ENCODE measurements at regions not wholly inside any gene's neighbourhood (a gene's known extent, or its start where the extent isn't known, plus 50 kb on each side); places are given as distances from the start of the nearest gene placed in this dataset.
A peak's percentile ranks its signal among the peaks of the same experiment; 100 is the strongest.

DNA sequence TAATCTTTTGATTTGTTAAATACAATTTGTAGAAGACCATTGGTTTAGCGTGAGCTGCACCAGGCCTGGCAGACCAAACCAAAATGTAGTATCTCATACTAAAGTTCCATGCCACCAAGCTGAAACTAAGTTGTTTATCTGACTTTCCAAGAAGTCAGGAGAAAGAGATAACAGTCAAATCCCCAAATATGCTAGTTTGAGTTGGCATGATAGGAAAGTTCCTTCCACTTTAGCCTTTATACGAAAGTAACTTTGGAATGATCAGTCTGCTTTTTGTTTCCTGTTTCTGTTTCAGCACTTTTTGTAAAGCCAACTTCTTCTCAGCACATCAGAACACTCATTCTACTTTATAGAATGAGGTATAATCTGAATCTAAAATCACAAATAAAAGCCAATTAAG, 449.2 kb downstream of the GRXCR1 start (continued):
- TF ChIP-seq, protein P1, sequence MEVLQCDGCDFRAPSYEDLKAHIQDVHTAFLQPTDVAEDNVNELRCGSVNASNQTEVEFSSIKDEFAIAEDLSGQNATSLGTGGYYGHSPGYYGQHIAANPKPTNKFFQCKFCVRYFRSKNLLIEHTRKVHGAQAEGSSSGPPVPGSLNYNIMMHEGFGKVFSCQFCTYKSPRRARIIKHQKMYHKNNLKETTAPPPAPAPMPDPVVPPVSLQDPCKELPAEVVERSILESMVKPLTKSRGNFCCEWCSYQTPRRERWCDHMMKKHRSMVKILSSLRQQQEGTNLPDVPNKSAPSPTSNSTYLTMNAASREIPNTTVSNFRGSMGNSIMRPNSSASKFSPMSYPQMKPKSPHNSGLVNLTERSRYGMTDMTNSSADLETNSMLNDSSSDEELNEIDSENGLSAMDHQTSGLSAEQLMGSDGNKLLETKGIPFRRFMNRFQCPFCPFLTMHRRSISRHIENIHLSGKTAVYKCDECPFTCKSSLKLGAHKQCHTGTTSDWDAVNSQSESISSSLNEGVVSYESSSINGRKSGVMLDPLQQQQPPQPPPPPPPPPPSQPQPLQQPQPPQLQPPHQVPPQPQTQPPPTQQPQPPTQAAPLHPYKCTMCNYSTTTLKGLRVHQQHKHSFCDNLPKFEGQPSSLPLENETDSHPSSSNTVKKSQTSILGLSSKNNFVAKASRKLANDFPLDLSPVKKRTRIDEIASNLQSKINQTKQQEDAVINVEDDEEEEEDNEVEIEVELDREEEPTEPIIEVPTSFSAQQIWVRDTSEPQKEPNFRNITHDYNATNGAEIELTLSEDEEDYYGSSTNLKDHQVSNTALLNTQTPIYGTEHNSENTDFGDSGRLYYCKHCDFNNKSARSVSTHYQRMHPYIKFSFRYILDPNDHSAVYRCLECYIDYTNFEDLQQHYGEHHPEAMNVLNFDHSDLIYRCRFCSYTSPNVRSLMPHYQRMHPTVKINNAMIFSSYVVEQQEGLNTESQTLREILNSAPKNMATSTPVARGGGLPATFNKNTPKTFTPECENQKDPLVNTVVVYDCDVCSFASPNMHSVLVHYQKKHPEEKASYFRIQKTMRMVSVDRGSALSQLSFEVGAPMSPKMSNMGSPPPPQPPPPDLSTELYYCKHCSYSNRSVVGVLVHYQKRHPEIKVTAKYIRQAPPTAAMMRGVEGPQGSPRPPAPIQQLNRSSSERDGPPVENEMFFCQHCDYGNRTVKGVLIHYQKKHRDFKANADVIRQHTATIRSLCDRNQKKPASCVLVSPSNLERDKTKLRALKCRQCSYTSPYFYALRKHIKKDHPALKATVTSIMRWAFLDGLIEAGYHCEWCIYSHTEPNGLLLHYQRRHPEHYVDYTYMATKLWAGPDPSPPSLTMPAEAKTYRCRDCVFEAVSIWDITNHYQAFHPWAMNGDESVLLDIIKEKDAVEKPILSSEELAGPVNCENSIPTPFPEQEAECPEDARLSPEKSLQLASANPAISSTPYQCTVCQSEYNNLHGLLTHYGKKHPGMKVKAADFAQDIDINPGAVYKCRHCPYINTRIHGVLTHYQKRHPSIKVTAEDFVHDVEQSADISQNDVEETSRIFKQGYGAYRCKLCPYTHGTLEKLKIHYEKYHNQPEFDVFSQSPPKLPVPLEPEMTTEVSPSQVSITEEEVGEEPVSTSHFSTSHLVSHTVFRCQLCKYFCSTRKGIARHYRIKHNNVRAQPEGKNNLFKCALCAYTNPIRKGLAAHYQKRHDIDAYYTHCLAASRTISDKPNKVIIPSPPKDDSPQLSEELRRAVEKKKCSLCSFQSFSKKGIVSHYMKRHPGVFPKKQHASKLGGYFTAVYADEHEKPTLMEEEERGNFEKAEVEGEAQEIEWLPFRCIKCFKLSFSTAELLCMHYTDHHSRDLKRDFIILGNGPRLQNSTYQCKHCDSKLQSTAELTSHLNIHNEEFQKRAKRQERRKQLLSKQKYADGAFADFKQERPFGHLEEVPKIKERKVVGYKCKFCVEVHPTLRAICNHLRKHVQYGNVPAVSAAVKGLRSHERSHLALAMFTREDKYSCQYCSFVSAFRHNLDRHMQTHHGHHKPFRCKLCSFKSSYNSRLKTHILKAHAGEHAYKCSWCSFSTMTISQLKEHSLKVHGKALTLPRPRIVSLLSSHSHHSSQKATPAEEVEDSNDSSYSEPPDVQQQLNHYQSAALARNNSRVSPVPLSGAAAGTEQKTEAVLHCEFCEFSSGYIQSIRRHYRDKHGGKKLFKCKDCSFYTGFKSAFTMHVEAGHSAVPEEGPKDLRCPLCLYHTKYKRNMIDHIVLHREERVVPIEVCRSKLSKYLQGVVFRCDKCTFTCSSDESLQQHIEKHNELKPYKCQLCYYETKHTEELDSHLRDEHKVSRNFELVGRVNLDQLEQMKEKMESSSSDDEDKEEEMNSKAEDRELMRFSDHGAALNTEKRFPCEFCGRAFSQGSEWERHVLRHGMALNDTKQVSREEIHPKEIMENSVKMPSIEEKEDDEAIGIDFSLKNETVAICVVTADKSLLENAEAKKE (CRISPR knock-in tag; IDR thresholded peaks at IDR 0.05), result no peak
- TF ChIP-seq POLR2AphosphoS5 (IDR thresholded peaks at IDR 0.05; ENCODE audit: low read depth) (no peak), JUNB (IDR thresholded peaks at IDR 0.05; ENCODE audit: unreplicated experiment) (no peak), CREB1 (CRISPR knock-in tag; IDR thresholded peaks at IDR 0.05; ENCODE audit: low read depth) (no peak)
- TF ChIP-seq, protein P2, sequence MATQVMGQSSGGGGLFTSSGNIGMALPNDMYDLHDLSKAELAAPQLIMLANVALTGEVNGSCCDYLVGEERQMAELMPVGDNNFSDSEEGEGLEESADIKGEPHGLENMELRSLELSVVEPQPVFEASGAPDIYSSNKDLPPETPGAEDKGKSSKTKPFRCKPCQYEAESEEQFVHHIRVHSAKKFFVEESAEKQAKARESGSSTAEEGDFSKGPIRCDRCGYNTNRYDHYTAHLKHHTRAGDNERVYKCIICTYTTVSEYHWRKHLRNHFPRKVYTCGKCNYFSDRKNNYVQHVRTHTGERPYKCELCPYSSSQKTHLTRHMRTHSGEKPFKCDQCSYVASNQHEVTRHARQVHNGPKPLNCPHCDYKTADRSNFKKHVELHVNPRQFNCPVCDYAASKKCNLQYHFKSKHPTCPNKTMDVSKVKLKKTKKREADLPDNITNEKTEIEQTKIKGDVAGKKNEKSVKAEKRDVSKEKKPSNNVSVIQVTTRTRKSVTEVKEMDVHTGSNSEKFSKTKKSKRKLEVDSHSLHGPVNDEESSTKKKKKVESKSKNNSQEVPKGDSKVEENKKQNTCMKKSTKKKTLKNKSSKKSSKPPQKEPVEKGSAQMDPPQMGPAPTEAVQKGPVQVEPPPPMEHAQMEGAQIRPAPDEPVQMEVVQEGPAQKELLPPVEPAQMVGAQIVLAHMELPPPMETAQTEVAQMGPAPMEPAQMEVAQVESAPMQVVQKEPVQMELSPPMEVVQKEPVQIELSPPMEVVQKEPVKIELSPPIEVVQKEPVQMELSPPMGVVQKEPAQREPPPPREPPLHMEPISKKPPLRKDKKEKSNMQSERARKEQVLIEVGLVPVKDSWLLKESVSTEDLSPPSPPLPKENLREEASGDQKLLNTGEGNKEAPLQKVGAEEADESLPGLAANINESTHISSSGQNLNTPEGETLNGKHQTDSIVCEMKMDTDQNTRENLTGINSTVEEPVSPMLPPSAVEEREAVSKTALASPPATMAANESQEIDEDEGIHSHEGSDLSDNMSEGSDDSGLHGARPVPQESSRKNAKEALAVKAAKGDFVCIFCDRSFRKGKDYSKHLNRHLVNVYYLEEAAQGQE (IDR thresholded peaks at IDR 0.05; ENCODE audit: unreplicated experiment), result no peak

DNA sequence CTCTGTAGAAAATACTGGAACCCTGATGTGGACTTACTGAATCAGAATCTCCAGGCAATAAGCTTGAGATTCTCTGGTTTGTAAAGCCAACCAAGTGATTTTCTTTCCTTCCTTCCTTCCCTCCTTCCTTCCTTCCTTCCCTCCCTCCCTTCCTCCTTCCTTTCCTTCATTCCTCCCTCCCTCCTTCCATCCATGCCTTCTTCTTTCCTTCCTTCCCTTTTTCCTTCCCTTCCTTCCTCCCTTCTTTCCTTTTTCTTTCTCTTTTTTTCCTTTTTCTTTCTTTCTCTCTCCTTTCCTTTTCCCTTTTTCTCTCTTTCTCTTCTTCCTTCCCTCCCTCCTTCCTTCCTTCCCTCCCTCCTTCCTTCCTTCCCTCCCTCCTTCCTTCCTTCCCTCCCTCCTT, 450.8 kb downstream of the GRXCR1 start:
- H3K4me3 ChIP-seq, result no peak overlapping the region
- Mint-ChIP-seq H3K27ac (no peak overlapping the region), H3K27me3 (ENCODE audit: insufficient read depth, low read depth, poor library complexity) (no peaks in the 10 kb centered on the region), H3K9me3 (peaks cover 2% of the 10 kb centered on the region; the same call in 1 of the 3 replicates), H3K4me1 (peaks cover 3% of the 10 kb centered on the region; the same call in 2 of the 3 replicates), H3K4me3 (no peak overlapping the region), H3K36me3 (ENCODE audit: low read depth) (no peaks in the 10 kb centered on the region; the same call in 2 of the 3 replicates)
- H2AFZ ChIP-seq, result peak overlapping the region; percentile 64; the same call in 1 of the 2 replicates
- no peak overlapping the region for H3K4me2 ChIP-seq
- H3K9me2 ChIP-seq (ENCODE audit: insufficient read depth), result peaks cover 4% of the 10 kb centered on the region; the same call in 1 of the 2 replicates
- no peak for ATAC-seq
- H3K79me2 ChIP-seq (replicated peaks; ENCODE audit: insufficient read depth), result no peaks in the 10 kb centered on the region
- H3K27ac ChIP-seq (ENCODE audit: low read depth), result no peak overlapping the region
- no peaks in the 10 kb centered on the region for H3K4me1 ChIP-seq (ENCODE audit: insufficient read depth)
- no peaks in the 10 kb centered on the region for H3K27me3 ChIP-seq (ENCODE audit: insufficient read depth)
- H3K36me3 ChIP-seq (ENCODE audit: insufficient read depth), result no peaks in the 10 kb centered on the region
- DNase-seq (ENCODE audit: low spot score), result no peak
- H3F3A ChIP-seq (replicated peaks; ENCODE audit: low read depth), result no peaks in the 10 kb centered on the region
- H4K20me1 ChIP-seq (replicated peaks; ENCODE audit: insufficient read depth), result no peaks in the 10 kb centered on the region
- TF ChIP-seq ZNF331 (CRISPR knock-in tag; IDR thresholded peaks at IDR 0.05; ENCODE audit: low read depth) (no peak), STAT1 (IDR thresholded peaks at IDR 0.05; ENCODE audit: unreplicated experiment) (no peak), EZH2phosphoT487 (IDR thresholded peaks at IDR 0.05; ENCODE audit: unreplicated experiment) (no peak), NANOG (IDR thresholded peaks at IDR 0.05; ENCODE audit: borderline replicate concordance) (no peak), POLR2AphosphoS5 (IDR thresholded peaks at IDR 0.05; ENCODE audit: low read depth) (no peak), ZNF114 (CRISPR knock-in tag; IDR thresholded peaks at IDR 0.05) (no peak), CREB1 (CRISPR knock-in tag; IDR thresholded peaks at IDR 0.05; ENCODE audit: low read depth) (no peak)
- TF ChIP-seq, protein P3, sequence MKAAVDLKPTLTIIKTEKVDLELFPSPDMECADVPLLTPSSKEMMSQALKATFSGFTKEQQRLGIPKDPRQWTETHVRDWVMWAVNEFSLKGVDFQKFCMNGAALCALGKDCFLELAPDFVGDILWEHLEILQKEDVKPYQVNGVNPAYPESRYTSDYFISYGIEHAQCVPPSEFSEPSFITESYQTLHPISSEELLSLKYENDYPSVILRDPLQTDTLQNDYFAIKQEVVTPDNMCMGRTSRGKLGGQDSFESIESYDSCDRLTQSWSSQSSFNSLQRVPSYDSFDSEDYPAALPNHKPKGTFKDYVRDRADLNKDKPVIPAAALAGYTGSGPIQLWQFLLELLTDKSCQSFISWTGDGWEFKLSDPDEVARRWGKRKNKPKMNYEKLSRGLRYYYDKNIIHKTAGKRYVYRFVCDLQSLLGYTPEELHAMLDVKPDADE (IDR thresholded peaks at IDR 0.05), result no peak
- TF ChIP-seq, protein P2 (IDR thresholded peaks at IDR 0.05; ENCODE audit: unreplicated experiment), result no peak

All from GM23338 (cell line).